Daoy (cell line): ENCODE measurements at regions not wholly inside any gene's neighbourhood (a gene's known extent, or its start where the extent isn't known, plus 50 kb on each side); places are given as distances from the start of the nearest gene placed in this dataset.
"Not testable (repeated sequence)": the region's sequence is repeated elsewhere in the genome, so short reads cannot be mapped to it uniquely, and the experiment has no call there.

Source experiments
- DNase-seq: peaks from one replicate; pipeline ENCODE4 v3.0.0-alpha.2; 2015; ENCODE audit warnings: low read depth

DNA sequence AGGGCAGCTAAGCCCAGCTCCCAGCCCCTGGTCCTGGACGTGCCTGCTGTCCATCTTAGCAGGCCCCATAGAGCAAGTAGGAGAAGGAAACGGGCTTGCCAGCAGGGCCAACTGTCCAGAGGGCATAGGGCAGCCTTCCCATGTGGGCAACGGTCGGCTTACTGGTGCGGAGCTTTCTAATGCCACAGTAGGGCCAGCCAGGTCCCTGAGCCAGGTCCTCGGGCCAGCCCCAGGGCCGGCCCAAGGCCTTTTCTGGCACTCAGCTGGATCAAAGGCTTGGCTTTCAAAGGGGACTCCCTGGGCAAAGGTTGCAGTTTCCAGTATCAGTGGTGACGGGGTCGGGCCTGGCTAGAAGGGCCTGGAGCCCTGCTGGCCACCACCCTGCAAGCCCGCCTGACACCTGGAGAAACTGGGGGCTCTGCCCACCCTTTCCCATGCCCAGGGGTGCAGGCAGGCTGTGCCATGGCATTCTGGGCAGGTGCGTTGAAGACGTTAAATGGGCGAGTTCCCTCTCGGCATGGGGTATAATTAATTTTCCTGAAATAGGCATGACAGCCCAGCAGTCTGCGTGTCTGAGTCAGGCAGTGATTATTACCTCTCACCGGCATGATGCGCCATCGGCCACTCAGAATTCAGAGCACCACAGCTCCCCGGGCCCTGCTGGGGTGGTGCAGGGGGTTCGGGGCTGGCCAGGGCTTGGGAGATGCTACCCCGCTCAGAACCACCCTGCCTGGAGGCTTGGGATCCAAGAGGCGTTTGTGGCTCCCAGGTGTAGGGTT lies 4387.3 kb upstream of the TPTE start:
- DNase-seq, result not testable (repeated sequence)

DNA sequence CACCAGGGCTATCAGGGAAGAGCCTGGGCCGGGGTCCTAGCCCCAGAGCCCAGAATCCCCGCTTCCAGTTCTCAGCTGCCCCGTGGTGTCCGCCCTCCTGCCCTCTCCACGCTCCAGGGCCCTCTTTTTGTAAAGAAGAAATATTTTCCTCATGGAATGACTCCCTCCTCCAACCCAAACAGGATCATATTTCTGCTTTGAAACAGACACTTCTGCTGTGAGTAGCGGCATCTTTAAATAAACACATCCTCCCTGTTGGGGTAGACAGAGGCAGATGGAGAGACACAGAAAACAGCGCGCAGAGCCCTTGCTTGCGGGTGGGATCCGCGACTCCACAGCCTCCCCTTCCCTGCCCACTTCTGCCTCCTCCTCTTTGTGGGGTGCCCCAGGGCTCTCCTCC lies 4384.7 kb upstream of the TPTE start:
- DNase-seq, result not testable (repeated sequence)

DNA sequence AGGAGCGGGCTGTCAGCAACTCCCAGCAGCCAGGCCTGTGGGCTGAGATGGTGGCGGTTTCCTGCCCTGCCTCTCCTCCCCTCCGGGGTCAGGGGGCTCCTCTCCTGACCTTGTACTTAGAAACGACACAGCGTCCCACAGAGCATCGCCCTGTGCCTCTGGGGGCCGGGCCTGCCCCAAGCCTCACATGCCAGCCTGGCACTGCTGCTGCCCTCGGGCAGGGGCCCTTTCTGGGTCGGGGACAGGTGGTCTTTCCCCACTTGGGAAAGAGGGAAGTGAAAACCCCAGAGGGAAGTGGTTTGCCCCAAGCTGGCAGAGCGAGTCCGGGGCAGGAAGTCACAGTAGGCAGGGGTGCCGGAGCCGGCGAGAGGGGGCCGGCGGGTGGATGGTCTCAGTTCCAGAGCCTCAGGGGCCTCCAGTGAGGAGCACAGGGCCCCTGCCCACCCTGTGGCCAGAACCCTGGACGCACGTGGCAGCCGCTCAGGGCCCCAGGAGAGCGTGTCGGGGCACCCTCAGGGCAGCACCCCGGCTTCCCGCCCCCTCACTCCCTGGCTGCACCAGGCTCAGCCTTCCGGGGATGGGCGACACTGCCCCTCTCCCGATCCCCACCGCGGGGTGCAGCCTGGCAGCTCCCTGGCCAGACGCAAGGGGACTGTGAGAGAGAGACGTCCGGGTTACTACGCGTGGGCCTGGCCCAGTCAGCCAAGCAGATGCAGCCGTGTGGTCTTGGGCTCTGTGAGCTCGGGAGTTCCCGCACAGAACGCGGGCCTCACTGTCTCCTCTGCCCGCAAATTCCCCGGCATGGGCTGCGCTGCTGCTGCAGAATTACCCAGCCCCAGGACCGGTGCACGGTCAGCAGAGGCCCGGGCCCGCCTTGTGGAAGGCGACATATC lies 4382.9 kb upstream of the TPTE start:
- not testable (repeated sequence) for DNase-seq

DNA sequence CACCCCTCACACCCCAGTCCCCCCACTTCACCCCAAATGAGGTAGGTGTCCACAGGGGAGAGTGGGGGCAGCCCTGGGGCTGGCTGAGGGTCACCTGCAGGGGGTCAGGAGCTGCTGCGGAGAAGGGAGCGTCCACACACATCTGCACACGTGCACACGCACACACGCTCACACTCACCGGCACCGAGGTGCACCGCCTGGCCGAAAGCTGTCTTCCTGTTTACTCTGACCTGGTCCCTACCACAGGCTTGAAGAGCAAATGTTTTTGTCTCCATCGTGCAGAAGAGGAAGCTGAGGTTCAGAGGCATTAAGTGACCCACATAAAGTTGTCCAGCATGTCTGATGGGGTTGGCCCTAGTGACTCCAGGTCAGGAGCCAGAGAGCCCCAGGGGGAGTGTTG lies 4382.1 kb upstream of the TPTE start:
- not testable (repeated sequence) for DNase-seq

DNA sequence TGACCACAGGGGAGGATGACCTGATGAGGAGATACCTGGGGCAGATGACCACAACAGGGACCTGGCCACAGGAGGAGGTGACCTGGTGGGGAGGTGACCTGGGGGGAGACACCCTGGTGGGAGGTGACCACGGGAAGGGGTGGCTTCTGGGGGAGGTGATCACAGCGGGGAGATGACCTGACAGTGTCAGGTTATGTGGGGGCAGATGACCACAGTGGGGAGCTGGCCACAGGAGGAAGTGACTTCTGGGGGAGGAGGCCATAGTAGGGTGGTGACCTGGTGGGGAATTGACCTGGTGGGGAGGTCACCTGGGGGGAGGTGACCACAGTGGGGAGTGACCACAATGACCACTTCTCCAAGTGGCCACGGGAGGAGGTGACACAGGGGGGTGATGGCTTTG lies 4381.5 kb upstream of the TPTE start:
- not testable (repeated sequence) for DNase-seq

DNA sequence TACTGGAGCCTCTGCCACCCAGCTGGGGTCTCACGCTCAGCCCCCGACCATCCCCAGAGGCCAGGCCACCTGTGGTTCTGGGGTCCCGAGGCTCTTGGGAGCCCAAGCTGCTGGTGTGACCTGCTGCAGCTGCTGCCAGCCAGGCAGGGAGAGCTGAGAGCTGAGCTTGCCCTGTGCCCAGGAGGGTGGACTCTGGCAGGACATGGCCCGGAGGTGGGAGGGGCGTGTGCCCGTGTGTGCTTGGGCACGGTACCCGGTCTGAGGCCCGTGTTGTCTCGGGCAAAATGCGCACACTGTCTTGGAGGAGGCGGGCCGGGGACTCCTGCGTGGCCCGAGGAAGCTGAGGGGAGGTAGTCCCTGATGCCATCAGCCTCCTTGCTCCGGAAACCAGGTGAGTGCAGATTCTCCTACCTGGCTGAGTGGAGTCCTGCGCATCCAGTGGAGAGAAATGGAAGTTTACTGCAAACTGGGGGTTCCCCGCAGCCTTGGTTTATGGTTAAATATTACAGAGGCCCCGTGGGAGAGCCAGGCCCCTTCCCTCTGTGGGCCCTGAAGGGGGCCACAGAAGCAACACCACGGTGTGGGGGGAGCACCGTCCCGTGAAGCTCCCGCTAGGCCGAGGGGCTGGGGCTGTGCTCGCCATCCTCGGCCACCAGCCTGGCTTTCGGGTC lies 4380.8 kb upstream of the TPTE start:
- DNase-seq, result not testable (repeated sequence)

DNA sequence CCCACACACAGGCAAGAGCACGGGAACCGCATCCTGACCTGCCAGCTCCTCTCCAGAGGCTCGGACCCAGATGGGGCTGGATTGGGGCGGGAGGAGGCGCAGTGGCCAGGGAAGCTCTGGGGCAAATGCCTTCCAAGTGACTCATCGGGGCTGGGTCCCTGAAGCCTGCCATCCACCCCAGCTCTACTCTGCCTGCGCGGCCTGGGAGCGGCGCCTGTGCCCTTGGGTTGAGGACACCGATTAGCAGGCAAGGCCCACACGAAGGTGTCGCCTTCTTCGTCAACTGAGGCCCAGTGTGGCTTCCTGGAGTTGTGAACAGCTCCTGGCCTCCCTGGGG lies 4380.3 kb upstream of the TPTE start:
- DNase-seq, result not testable (repeated sequence)

DNA sequence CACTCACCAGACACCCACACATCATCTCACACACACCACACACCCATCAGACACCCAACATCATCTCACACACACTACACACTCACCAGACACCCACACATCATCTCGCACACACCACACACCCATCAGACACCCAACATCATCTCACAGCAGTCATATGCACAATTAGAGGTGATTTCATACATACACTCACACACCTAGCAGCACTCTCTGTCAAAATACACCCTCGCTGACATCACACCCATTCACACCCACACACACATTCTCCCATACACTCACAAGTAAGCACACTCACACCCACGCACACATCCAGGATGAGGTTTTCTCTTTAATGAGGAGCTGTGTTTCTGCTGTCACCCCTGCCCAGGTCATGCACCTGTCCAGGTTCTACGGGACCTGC lies 4368.2 kb upstream of the TPTE start:
- not testable (repeated sequence) for DNase-seq

DNA sequence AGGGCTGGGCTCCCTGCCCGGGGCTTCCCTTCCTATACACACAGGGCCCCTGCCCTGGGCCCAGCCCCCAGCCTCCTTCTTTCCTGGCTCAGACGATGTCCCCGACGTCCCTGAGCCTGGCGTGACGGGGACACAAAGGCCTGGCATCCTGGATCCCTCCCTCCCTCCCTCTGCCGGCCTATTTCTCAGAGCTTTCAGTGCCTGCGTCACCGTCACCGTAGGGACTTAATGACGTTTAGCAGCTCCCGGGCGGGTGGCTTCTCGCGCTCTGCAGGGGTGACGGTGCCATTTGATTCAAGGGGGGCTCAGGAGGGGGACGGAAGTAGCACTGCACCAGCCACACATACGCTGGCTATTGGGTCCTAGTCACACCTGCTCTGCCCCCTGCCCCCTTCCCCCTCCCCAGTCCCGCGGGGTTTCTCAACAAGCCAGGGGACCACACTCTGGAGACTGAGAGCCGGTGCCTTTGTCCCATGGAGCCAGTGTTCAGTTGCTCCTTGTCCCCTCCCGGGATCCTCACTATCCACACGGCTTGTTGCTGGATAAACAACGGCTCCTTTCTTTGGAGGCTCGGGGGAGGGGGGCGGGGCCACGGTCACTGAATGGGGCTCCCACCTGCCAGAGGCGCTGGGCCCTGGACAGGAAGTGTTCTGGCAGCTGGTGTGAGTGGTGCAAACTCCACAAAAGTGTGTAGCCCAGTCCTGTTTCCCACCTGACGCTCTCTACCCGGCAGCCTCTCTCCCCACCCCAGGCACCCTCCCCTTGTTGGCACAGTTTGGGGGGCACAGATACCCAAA lies 4366.7 kb upstream of the TPTE start:
- not testable (repeated sequence) for DNase-seq

DNA sequence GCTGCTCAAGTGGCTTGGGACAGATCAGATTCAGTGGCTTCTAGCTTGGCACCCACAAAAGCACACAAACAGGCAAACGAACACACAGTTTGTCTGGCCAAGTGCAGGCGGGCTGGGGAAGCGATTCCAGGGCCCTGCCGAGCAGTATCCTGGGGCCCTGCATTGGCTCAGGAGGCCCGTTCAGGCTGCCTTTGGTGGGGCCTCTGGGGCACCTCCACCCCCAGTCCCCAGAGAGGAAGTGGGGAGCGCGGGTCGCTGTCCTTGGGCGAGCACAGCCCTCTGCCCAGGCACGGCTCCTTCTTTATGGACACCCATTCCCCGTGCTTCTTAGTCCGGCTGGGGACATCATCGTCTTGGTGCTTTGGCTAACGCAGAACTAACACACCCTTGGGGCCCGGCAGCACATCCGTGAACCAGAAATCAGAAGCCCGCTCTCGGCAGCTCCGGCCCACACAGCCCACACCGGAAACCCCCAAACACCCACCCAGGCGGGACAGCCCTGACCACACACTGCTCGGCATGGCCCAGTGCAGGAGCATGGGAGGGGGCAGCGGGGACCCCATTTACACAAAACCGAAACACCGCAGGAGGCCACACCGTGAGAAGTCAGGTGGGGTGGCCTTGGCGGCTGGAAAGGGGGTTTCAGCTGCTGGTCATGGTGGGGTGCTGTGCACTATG lies 4364.5 kb upstream of the TPTE start:
- DNase-seq, result not testable (repeated sequence)

DNA sequence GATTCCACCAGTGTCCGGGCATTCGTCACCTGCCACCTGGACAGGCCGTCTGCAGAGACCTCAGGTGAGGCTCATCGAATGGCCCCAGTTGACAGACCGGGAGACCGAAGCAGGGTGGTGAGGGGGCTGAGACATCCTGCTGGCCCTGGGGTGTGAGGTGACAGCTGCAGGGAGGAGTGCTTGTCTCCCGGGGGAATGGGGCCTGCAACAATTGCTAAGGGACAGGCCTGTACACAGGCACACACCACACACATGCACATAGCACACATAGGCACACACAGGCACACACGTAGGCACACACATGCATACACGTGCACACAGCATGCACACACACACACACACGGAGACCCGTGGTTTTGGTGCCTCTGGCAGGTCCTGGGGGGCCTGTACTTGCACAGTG lies 4363.9 kb upstream of the TPTE start:
- DNase-seq, result not testable (repeated sequence)

DNA sequence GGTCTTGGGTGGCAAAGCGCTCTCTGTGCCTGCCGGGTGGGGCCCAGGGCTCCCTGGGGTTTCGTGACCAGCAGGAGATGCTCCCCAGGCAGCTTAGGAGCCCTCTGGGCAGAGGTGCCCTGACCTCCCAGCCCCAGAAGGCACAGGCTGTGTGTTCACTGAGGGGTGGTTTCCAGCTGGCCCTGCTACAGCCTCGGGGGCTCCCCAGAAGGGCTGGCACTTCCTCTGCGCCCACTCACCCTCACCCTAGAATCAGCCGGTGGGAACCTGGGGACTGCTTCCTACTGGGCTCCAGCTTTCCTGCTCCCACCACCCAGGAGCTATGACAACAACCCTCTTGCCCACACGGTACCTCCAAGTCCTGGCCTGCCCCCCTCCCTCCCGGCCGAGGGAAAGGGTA lies 4363.2 kb upstream of the TPTE start:
- not testable (repeated sequence) for DNase-seq
